Lower leg skin (tissue), 4 donors: ENCODE measurements at regions not wholly inside any gene's neighbourhood (a gene's known extent, or its start where the extent isn't known, plus 50 kb on each side); places are given as distances from the start of the nearest gene placed in this dataset.

Source experiments
- DNase-seq, 2 donors: peaks; one replicate each; pipeline ENCODE4 v3.0.0-alpha.2; 2019; ENCODE audit warnings: low spot score in 2 of 2
- H3K4me3 ChIP-seq: fragments of 200-600 bp; sonication (generic); 2 replicates; pipeline ENCODE4 v1.5.1; 2017; ENCODE audit warnings: mild to moderate bottlenecking, low read depth; ENCODE audit not compliant: poor library complexity, severe bottlenecking
- POLR2A ChIP-seq, 2 donors: fragments of 450-650 bp; IDR thresholded peaks; one replicate each; pipeline ENCODE4 v1.6.1; 2016 to 2017; ENCODE audit warnings: antibody characterized with exemption in 2 of 2, mild to moderate bottlenecking in 1 of 2, moderate library complexity in 1 of 2
- WGBS, 2 donors: methylation state at CpG; one replicate each; pipeline ENCODE4 v1.1.5; 2018; 5-methylcytosine and 5-hydroxymethylcytosine counted together
- intact Hi-C: fragments of 100-400 bp; cut with DNase I; formaldehyde crosslinking; loops from one replicate; pipeline ENCODE4 v1.15.0; 2023; ENCODE audit warnings: low total_unique reads
- TF ChIP-seq, protein P1 (sequence below), 3 donors: fragments of 450-650 bp; IDR thresholded peaks; one replicate each; pipeline ENCODE4 v1.5.1; 2016; ENCODE audit warnings: antibody characterized with exemption in 3 of 3, mild to moderate bottlenecking in 3 of 3, moderate library complexity in 2 of 3

DNA sequence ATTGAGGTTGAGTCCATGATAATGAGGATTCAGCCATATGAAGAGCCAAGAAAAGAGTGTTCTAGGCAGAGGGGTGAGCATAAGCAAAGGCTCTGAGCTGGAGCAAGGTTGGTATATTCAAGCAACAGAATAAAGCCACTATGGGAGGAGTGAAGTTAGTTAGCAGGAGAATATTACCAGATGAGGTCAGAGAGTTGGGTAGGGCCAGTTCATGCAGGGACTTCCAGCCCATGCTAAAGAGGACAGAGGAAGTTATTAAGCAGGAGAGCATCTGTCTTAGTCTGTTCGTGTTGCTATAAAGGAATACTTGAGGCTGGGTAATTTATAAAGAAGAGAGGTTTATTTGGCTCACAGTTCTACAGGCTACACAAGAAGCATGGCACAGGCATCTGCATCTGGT is 57.1 kb upstream of the ATG10 start:
- TF ChIP-seq, protein P1, sequence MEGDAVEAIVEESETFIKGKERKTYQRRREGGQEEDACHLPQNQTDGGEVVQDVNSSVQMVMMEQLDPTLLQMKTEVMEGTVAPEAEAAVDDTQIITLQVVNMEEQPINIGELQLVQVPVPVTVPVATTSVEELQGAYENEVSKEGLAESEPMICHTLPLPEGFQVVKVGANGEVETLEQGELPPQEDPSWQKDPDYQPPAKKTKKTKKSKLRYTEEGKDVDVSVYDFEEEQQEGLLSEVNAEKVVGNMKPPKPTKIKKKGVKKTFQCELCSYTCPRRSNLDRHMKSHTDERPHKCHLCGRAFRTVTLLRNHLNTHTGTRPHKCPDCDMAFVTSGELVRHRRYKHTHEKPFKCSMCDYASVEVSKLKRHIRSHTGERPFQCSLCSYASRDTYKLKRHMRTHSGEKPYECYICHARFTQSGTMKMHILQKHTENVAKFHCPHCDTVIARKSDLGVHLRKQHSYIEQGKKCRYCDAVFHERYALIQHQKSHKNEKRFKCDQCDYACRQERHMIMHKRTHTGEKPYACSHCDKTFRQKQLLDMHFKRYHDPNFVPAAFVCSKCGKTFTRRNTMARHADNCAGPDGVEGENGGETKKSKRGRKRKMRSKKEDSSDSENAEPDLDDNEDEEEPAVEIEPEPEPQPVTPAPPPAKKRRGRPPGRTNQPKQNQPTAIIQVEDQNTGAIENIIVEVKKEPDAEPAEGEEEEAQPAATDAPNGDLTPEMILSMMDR (IDR thresholded peaks at IDR 0.05), result no peak
- no peak for TF ChIP-seq POLR2A (IDR thresholded peaks at IDR 0.05)
- intact Hi-C loops, result no loop called here
- DNase-seq, result no peak
- no peak overlapping the region for H3K4me3 ChIP-seq
- 86 to 90% methylated on average over 1 of the region's 1 CpG for WGBS, 2 donors

DNA sequence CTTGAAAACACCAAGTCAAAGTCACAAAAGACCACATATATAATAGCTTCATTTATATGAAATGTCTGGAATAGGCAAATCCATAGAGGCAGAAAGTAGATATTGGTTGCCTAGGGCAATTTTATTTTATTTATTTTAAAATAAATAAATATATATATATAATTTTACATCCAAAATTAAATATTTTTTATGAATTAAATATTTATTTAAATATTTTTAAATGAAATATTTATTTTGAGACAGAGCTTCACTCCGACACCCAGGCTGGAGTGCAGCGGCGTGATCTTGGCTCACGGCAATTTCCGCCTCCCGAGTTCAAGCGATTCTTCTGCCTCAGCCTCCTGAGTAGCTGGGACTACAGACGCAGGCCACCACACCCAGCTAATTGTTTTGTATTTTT is 58.9 kb upstream of the ATG10 start:
- intact Hi-C loops, result no loop called here
- no peak for TF ChIP-seq POLR2A (IDR thresholded peaks at IDR 0.05)
- TF ChIP-seq, protein P1 (IDR thresholded peaks at IDR 0.05), result no peak
- H3K4me3 ChIP-seq, result no peak overlapping the region
- WGBS, 2 donors, result 94% methylated on average over 8 of the region's 8 CpGs
- no peak for DNase-seq

DNA sequence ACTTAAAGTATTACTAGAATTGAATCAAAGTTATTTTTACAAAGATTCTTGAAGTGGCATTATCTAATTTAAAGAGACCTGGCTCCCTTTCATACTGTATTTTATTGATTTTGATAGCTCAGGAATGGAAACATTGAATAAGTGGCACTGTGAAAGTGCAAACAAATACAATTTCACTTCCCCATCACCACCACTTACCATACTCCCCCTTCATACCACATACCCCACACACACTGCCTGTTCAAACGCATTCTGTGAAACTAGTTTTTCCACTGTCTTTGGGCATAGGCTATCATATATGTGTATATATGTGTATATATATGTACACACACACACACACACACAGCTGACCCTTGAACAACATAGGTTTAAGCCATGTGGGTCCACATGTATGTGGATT is 62.1 kb upstream of the ATG10 start:
- intact Hi-C loops, result no loop called here
- H3K4me3 ChIP-seq, result no peak overlapping the region
- DNase-seq, result no peak
- TF ChIP-seq, protein P1 (IDR thresholded peaks at IDR 0.05), result no peak
- TF ChIP-seq POLR2A (IDR thresholded peaks at IDR 0.05), result no peak
- WGBS, 2 donors, result 67 to 91% methylated on average over 1 of the region's 1 CpG

DNA sequence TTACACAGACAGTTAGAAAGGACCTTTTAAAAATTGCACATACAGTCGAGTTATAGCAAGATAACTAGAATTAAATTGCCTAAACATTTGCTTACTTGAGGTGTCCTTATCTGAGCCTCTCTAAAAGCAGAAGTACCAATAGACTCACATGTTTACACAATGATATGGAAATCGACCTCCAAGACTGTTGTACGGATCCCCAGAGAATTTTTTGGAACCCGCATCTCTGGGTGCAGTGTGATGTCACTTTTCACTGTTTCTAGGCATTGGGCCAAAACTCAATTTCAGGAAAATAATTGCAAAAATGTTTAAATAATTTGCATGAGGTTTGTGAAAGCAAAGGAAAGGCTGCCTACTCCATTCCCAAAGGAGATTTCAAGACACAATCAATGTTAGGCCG is 63.1 kb upstream of the ATG10 start:
- intact Hi-C loops, result no loop called here
- DNase-seq, result no peak
- no peak for TF ChIP-seq POLR2A (IDR thresholded peaks at IDR 0.05)
- TF ChIP-seq, protein P1 (IDR thresholded peaks at IDR 0.05), result no peak
- WGBS, 2 donors, result 63 to 72% methylated on average over 5 of the region's 5 CpGs
- no peak overlapping the region for H3K4me3 ChIP-seq

DNA sequence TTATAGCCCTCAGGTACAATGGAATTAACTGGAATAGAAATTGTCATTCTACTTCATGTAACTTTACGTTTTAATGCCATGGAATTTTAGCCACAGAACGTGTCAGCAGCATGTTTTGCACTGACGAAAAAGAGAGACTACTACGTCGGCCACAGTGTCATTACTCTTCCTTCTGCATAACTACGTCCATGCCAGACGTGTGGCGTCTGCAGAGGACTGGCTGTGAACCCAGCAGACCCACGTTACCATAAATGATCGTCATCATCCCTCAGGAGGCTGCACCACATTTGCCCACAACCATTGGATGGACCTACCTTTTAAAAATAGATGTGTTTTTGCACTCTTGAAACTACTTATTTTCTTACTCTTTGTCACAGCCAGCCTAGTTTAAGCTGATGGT is 63.8 kb upstream of the ATG10 start:
- WGBS, 2 donors, result 86 to 90% methylated on average over 10 of the region's 10 CpGs
- no peak for DNase-seq
- TF ChIP-seq, protein P1 (IDR thresholded peaks at IDR 0.05), result no peak
- no peak for TF ChIP-seq POLR2A (IDR thresholded peaks at IDR 0.05)
- H3K4me3 ChIP-seq, result no peak overlapping the region
- intact Hi-C loops, result no loop called here

DNA sequence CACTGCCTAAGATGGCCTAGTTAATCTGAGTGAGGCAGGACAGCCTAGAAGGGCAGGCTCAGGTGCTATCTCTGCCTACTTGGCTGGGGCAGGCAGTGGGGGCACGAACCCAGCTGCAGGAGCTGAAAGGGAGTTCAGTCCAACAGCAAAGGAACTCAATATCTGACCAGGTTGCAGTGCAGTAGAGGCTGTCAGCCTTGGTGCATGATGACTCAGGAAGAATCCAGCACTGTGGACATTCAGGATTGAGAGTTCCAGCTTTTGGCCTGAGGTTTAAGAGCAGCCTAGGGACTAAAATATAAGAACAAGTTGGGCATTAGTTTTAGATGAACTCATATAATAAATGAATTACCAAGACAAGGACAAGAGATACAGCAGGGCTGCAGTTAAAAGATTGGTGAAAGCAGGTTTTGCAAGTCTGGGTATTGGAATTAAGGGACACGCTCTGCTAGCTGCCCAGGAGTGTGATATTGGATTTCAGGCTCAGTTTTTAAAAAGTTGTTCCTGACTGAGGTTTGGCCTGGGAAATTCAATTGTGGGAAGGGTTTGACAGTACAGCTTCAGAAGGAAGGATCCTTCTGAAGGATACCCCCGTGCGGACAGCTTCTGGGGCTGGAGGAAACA is 64.7 kb upstream of the ATG10 start:
- TF ChIP-seq, protein P1 (IDR thresholded peaks at IDR 0.05), result no peak
- no peak for TF ChIP-seq POLR2A (IDR thresholded peaks at IDR 0.05)
- no peak for DNase-seq
- H3K4me3 ChIP-seq, result no peak overlapping the region
- intact Hi-C loops, result no loop called here
- 80 to 88% methylated on average over 4 of the region's 4 CpGs for WGBS, 2 donors
